HG02981 (cell line): ENCODE measurements at regions not wholly inside any gene's neighbourhood (a gene's known extent, or its start where the extent isn't known, plus 50 kb on each side); places are given as distances from the start of the nearest gene placed in this dataset.

ENCODE experiments used
- ATAC-seq: cut with Tn5 transposase; IDR thresholded peaks from one replicate; pipeline ENCODE4 v1.9.1; 2021; ENCODE audit warnings: mild to moderate bottlenecking, moderate library complexity; ENCODE audit not compliant: unreplicated experiment

- no peak for ATAC-seq
Observed at GRCh38 chr2:128523457-128523856, 204.8 kb upstream of the HS6ST1 start.

DNA sequence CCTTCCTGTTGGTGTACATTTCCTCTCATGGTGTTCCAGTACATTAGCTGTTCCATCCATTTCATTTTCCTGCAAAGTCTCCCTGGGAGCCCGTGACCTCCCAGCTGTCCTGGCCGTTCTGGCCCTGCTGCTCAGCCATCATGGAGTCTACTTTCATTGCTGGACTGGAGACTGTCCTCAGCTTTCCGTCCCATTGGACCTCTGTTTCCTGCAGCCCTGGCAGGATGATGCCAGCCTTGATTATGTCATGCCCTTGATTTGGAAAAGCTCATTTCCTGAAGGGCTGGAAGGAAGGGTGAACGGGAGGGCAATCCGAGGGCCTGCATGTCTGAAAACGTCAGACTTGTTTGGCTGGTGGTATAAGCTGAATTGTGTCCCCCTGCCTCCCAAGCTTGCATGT is 205.5 kb upstream of the HS6ST1 start:
- ATAC-seq: no peak

- ATAC-seq: no peak
Observed at GRCh38 chr2:128525653-128526052, 207.0 kb upstream of the HS6ST1 start.

DNA sequence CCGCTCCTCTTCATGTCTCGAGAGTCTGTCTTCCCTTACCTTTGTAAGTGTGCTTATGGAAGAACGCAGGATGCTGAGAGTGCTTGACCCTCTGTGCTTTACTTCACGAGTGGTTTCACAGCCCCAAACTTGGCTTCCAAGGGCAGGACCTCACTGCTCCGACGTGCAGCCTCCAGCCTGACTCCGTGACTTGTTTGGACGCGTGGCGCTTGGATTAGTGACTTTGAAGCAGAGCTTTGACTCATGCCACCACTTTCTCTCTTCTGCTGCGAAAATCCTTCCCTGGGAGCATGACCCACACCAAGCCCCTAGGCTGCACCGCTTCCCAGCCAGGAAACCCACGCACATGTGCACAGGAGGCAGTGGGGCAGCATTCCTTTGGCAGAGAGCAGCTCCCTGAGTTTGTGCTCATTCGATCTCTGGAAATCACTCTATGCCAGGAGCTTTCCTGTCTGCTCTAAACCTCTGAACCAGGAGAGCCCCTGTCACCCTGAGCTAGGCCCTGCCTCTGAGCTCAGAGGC is 207.8 kb upstream of the HS6ST1 start:
- ATAC-seq: no peak

DNA sequence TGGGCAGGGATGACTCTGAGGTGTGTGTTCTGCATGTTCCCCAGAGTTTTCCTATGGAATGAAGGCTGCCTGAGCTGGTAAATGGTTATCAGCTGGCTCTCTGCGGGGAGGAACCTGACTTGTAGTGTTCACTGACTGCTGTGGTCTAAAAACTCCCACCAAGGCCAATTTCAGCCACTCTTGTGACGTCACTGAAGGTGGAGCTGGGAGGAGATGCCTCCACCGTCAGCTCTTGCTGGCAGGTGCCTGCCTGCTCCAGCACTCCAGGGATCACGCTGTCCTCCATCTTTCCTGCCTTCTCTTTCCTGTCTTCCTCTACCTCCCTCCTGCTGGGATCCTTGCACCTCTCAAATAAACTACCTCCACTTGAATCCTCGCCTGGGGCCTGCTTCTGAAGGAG is 209.5 kb upstream of the HS6ST1 start:
- ATAC-seq: no peak

DNA sequence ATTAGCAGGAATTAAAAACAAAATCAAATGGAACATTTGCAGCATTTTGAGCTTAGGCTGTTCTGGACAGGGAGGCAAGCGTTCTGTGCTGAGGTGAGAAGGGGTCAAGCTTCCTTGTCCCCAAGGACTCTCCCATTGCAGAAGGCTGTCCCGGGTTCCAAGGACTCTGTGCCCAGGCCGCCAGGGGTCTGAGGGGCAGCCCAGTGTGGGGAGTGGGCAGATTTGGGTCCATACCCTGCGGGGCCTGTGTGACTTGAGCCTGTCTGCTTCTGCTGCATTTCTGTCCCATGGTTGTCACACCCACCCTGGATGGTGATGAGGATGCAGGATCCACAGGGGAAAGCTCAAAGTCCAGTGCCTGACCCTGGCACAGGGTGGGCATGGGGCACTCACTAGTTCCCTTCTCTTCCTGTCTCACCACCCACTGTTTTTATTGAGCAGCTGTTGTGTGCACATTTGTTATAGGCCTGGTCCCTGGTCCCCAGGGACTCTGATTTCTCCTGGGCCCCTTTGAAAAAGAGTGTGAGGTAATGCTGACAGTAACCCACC is 211.4 kb upstream of the HS6ST1 start:
- no peak for ATAC-seq

DNA sequence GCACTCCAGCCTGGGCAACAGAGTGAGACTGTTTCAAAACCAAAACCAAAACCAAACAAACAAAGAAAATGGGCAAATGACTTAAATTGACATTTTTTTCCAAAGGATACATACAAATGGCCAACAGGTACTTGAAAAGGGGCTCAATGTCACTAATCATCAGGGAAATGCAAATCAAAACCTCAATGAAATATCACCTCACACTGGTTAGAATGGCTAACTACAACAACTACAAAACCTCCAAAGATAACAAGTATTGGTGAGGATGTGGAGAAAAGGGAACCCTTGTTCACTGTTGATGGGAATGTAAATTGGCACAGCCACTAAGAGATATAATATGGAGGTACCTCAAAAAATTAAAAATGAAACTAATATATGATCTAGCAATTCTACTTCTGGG is 213.2 kb upstream of the HS6ST1 start:
- no peak for ATAC-seq

GRCh38 chr2:128533101-128533500 is 214.4 kb upstream of the HS6ST1 start:
- ATAC-seq: no peak

DNA sequence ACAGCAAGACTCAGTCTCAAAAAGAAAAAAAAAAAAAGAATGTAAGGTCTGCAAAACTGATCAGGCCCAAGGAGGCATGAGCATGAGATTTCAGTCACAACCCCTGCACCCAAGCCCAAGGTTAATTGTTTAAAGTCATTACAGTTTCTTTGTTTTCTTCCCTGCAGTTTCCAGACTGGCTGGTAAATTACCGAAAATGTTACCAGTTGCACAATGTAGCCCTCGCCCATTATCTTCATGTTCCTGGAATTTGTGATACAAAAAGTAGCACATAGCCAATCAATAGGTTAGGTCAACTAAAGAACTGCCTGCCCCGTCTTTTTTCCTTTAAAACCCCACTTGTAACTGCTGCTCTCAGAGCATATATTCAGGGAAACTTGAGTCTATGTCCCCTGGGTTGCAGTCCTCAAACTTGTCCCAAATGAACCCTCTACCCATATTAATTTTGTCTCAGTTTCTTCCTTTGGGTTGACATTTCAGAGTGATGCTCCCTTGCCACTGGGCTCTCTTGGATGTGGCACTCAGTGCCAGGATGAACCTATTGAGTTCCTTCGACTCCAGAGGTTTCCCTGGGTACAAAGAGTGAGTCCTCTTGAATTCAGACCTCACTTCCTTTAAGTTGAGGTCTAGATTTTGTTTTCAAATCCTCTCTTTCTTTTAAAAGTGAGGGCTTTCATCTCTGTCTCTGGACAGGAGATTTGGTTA is 216.2 kb upstream of the HS6ST1 start:
- ATAC-seq: no peak

DNA sequence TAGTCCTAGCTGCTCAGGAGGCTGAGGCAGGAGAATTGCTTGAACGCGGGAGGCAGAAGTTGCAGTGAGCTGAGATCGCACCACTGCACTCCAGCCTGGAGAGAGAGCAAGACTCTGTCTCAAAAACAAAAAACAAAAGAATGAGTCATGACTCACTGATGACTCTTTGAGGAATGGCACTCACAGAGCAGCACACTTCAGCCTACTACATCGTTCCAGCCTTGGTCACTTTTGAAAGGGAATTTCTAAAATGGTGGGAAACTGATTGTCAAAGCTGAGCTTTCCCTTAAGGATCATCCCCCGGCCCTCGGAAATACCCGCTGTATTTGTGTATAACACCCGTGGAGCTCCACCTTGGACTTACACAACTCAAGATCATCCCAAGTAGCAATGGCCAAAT is 217.3 kb upstream of the HS6ST1 start:
- no peak for ATAC-seq

DNA sequence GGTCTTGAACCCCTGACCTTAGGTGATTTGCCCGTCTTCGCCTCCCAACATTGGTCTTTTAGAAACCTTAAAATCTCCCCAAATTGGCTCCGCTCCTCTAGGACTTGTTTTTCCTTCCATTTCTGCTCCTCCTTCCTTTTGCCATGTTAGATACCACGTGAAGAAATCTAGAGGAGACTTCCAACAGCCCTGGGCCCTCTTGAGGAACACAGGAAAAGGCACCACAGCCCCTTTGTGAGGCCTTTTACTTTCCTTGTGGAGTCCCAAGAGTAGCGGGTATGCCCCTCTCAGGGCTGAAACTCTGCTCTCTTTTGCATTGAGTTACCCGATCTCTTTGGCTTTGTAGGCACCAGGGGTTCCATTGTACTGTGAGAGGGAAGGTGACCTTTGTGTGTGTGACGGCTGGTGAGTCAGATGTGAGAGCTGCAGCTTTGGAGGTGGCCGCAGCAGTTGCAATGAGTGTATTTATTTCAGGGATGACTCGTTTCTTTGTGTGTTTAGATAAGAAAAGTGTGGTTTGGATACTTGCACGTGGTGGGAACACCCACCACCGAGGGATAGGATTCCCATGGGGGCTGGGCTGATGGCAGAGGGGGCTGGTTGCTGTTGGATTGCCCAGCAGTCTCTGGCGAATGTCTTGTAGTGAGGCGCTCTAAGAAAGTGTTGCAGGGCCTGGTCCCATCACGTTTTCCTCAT is 218.4 kb upstream of the HS6ST1 start:
- no peak for ATAC-seq

- no peak for ATAC-seq
Observed at GRCh38 chr2:128537646-128538045, 219.0 kb upstream of the HS6ST1 start.

DNA sequence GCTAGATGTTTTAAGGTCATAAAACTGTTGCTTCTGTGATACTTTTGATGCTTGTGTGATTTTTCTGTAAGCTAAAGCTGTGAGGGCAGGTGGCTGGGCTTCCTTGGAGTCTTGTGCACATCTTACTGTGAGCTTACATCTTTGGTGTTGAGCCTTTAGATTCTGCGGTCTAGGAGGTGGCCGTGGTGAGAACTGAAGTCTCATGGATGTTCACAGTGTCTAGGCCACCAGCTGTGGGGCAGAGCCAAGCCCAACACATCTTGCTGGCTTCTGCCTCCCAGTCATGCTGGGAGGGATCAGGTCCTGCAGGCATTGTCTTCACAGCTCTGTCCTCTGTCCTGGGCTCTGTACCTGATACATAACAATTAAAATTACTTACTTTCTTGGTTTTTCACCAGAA is 219.7 kb upstream of the HS6ST1 start:
- ATAC-seq: no peak

DNA sequence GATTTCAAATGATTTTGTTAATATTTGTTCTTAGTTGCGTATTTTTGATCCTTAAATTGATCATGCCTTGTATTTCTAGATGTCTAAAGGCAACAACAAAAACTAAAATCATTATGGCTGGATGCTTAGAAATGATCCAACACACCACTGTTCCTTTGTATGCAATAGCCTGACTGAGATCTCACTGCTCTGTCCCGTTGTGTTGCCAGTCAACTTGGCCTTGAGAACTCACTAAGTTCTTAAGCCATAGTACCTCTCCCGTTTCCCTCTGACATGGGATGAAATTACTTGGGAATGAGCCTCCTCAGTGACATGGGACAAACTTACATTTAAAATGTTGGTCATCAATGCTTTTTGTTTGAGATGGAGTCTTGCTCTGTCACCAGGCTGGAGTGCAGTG is 222.0 kb upstream of the HS6ST1 start:
- no peak for ATAC-seq

DNA sequence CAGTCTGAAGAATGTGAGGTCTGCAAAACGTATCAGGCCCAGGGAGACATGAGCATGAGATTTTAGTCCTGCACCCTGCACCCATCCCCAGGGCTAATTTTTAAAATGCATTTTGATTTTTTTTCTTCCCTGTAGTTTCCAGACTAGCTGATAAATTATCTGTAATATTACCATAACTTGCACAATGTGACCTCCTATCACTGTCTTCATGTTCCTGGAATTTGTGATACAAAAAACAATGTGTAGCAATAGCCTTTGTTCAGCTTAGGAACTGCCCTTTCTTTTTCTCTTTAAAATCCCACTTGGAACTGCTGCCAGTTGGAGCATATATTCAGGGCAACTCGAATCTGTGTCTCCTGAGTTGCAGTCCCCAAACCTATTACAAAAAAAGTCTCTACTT is 222.8 kb upstream of the HS6ST1 start:
- ATAC-seq: no peak

- no peak for ATAC-seq
Observed at GRCh38 chr2:128543036-128543435, 224.4 kb upstream of the HS6ST1 start.

- no peak for ATAC-seq
Observed at GRCh38 chr2:128543646-128544045, 225.0 kb upstream of the HS6ST1 start.

DNA sequence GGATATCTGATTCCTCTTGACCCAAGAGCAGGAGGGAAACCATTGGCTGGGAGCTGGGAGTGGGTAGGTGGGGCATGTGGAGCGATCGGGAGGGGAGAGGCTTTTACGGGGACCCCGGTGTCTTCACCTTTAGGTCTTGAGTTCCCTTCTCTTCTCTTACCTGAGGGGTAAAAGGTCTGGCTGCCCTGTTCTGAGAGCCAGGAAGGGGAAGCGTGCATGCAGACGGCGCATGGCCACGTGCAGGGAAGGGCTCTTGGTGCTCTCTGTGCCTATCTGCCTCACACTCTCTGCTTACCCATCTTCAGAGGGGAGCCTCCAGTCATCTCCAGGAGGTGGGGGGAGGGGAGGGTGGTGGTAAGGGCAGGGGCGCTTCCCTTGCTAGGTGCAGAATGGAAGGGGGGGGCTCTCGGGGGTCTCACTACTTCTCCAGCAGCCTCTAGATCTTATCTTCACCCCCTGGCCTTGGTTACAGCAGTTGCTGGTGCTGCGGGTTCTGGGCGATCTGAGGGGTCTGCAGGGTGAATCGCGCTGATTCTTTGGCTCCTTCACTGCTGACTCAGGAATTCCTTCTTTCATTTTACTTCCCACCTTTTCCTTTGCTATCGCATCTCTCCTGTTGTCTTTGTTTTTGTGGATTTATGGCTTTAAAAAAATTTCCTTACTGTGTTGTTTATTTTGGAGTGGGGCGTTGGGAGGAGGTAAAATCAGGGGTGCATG is 225.8 kb upstream of the HS6ST1 start:
- no peak for ATAC-seq

GRCh38 chr2:128545085-128545484 is 226.4 kb upstream of the HS6ST1 start:
- ATAC-seq: no peak

- ATAC-seq: no peak
Observed at GRCh38 chr2:128545829-128546228, 227.2 kb upstream of the HS6ST1 start.

GRCh38 chr2:128547667-128548066 is 229.0 kb upstream of the HS6ST1 start:
- ATAC-seq: no peak

DNA sequence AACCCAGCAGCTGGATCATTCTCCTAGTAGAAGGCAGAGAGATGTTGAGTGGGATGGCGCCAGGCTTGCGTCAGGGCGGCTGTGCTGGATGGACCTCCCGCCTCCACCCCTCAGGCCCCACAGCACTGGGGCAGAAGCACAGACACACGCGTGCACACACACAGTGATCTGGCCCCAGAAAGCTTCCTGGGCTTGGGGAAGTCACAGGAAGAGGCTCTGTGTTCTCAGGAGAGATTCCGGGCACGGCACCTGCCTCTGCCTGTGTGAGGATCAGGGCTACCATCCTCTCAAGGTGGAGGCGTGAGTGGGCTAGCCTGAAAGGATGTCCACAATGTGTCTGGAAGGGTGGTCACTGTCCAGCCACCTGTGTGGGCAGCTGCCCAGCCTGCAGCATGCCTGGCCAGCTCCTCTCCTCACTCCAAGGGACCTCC is 229.8 kb upstream of the HS6ST1 start:
- ATAC-seq: no peak
